Hematopoietic multipotent progenitor cell treated with erythropoietin and hydrocortisone succinate and interleukin-3 and kit ligand, for 17 days (in vitro differentiated cells): ENCODE measurements at regions not wholly inside any gene's neighbourhood (a gene's known extent, or its start where the extent isn't known, plus 50 kb on each side); places are given as distances from the start of the nearest gene placed in this dataset.

ENCODE experiments used
- DNase-seq: peaks from one replicate; pipeline ENCODE4 v3.0.0-alpha.2; 2015; ENCODE audit warnings: low spot score

DNA sequence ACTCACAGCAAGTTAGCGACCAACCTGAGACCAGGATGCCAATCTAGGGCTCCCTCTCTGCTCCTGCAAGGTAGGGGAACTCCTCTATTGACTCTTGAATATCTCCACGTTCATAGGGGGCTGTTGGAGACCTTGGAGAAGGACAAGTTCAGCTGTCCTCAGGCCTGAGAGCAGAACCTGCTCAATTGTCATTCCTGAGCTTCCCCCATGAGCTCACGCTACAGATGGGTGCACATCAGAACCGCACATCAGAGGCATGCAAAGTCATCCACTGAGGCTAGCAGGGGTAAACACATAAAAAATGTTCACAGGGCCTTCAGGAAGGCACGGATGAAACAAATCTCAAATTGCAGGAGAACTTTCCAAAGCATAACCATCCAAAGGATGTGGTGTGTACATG, 168.8 kb upstream of the ZNF507 start:
- no peak for DNase-seq

DNA sequence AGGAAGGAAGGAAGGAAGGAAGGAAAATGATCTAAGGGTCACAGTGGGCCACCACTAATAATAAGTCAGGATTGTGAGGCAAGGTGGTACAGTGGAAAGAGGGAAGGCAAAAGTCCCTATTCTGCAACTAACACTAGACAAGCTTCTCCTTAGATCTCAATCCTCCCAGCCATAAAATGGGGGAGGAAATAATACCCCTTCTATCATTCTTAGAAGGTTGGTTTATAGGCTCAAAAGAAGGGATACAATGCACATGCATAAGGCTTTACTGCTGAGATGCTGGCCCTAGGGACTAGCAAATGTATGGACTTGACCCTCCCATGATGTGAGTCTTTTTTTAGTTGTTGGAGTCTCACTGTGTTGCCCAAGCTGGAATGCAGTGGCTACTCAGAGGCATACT, 167.7 kb upstream of the ZNF507 start:
- no peak for DNase-seq

DNA sequence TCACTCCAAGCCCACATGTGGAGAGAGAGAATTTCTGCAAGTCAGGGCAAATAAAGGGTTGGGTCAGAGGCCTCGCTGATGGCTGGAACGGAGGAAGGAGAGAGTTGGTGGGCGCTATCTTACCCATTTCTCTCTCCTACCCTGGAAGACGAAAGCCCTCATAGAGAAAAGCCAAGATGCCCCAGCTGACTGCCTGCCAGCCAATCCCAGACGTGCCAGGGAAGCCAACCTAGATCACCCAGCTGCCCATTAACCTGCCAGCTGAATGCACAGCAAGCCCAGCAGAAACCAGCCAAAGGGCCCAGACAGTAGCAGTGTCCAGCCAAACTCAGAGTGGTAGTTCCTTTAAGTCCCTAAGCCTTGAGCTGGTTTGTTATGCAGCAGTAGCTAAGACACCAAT, 167.0 kb upstream of the ZNF507 start:
- DNase-seq = no peak

DNA sequence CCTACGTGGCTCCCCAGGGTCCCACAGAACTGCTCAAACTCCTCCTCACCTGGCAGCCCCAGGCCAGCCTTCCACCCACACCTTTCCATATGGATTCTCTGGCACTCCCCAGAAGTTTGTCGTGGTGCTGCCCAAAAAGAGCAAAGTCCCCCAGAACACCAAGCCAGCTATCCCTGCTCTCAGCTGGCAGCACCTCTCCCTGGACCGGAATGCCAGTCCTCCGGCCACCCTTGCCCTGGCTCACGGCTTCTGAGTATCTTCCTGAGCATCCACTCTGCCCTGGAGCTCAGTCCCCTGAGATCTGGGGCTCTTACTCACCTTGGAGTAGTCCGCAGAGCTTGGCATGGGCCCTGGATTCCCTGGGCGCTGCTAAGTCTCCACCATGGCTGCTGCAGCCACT, 166.5 kb upstream of the ZNF507 start:
- DNase-seq = no peak

DNA sequence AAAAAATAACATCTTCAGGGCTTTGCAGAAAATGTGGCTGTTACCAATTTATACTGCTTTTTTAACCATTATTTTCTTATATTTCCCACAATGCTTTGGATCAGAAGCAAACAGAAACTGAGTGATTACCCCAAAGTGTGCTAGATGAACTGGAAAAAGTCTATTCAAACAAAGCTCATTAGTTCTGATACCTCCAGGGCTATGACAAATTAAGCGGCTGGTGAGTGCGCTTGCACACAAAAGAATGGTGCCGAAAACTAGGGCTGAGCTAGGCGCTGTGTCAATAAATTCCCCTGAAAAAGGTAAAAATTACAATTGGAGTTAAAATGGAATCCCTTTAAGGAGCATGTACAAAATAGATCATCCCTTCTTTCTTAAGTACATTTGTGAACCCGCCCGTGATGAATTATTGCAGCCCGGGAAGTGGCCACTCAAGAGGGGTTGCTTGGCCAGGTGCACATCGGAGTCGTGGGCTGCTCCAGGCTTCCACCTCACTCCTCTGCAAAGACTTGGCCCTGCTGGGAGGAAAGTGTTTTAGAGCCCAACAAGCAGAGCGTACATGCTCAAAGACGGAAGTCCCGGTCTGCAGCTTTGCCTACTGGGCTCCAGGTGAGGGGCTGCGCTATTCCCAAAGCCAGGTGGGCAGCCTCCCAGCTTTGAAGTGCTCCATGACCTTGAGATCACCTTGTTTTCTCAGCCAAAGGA, 164.0 kb upstream of the ZNF507 start:
- no peak for DNase-seq

DNA sequence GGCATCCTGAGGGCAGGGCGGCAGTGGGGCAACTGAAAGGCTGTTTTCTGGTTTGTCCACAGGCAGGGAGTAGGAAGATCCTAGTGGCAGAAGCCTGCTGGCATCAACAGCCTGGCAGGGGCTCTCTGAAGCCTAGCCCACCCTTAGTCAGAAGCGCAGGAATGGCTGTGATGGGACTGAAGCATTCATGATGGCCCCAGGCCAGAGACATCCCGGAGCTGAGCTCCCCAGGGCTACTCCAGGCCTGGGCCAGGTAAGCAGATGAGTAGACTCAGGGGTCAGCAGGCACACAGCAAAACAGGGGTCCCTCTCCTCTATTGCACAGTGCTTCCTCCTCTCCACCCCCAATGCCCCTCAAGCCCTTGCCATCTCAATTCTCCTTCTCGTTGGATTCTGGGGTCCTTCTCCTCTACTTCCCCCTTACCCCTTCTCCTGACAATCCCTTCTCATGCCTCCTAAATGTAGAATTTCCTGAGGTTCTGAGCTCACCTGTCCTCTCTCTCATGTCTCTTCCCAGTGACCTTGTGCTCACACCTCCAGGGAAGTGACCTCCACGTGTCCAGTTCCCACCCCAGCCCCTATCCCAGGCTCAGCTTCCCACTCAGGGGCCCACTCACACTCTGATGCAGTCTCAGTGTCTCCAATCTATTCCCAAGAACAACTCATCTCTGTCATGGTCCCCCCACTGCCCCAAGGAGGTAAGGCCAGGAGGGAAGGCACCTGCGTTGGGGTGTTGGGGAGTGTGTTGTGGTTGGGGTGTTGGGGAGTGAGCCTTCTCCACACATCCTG, 158.7 kb upstream of the ZNF507 start:
- no peak for DNase-seq

DNA sequence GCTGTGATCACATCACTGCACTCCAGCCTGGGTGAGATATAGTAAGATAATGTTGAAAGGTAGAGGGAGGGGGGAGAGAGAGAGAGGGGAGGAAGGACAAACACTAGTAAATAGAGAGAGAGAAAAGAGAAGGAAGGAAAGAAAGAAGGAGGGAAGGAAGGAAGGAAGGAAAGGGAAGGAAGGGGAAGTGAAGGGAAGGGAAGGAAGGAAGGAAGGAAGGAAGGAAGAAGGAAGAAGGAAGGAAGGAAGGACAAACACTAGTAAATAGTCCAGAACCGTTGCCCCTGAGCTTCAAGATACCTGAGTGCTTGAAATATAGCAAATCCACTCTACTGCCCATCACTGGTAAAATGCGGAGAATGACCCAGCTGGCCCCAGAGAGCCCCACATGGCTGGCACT, 156.5 kb upstream of the ZNF507 start:
- no peak for DNase-seq

DNA sequence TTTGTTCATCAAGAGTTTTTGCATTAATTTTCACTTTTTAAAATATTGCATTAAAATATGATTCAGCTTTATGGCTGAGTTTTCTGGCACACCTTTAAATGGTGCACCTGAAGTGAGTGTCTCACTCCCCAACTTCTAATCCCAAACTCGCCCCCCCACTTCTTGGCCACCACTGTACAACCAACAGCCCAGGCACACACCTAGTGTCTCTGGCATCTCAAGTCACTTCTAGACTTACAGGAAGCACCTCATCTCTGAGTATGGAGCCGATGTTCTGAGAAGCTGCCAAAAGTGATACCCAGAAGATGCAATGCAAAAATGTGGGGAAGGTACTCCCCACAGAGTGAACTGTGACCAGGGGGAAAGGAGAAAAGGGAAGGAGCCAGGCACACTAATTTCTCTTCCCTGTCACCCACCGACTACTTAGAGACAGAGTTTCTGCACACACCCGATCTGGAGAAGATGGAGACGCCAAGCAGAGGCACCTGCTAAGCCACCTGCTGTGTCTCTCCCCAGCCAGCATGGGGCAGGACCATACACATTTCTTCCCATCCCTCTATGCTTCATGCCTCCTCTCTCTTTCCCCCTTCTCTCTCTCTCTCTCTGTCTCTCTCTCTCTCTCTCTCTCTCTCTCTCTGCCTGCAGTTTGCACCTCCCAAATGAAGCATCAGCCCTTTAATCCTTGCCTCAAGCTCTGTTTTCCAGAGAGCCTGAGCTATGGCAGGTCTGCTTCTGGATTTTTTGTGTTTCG, 155.3 kb upstream of the ZNF507 start:
- no peak for DNase-seq

DNA sequence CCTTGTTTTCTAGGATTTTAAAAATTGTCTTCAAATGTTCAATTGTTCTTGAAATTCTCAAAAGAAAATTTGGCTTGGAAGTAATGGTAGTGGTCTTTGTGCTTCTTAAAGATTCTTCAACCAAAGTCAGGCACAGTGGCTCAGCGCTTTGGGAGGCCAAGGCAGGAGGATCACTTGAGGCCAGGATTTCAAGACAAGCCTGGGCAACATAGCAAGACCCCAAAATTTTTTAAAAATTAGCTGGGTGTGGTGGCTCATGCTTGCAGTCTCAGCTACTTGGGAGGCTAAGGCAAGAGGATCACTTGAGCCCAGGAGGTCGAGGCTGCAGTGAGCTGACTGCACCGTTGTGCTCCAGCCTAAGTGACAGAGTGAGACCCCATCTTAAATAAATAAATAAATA, 153.5 kb upstream of the ZNF507 start:
- no peak for DNase-seq

DNA sequence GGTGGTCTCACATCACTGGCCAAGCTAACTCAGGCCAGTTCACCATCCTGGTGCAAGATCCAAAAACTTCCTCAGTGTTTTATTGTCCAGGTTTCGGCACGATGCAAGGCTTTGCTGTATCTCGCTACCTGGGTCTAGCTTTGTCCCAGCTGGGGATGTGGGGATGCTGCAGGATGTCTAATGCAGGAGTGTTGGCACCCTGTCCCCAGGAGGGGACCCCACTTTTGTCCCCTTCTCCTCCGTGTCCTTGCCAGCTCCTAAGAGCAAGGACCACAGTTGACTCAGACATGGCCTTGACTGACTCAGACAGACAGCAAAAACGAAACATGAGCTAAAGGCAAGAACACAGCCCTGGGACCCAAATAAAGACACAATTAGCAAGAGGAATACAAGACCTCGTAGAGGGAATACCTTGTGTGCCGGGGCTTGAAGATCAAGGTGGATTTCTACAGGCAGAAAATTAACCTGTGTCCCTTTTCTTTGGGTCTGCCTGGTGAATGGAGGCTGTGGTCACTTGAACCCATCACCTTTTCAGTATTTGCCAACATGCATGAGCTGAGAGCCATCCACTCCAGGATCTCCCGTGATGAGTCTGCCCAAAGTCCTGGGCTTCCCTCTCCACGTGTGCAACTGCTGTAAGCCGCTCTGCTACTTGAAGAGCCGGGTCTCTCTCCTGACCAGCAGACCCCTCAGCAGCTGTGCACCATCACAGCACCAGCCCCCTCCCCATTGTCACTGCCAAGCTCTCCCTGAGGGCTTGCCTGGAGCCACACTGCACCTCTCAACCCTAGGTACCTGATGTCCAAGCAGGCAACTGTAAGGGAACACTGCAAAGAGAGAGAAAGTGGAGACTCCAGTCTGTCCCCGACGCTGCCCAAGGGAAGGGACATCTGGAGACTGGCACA, 149.5 kb upstream of the ZNF507 start:
- DNase-seq = no peak

DNA sequence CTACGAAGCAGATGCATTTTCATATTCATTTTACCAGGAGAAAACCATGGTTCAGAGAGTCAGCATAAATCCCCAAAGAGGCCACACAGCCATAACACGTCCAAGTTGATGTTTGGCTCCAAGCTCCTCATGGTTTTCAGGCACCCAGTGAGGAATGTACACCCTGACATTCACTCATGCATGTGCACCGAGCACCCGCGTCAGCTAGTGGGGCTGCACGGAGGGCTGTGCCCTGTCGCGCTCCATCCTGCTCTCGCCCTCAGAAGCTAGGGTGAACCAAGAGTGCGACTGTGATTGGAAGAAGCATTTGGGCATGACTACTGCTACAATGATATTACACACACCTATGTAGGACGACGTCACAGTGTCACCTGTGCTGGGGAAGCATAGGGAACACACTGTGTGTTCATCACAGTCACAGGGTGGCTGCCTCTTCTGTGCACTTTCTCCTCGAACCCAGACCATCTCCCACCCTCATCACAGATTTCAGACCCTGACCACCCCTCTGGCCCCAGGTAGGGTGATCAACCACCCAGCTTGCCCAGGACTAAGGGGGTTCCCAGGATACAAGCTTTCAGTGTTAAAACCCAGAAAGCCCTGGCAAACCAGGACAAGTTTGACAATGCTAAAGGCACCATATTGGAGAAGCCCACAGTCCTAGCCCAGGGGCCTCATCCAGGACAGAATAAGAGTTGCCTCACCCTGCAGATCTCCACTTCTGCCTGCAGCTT, 148.6 kb upstream of the ZNF507 start:
- DNase-seq = no peak

DNA sequence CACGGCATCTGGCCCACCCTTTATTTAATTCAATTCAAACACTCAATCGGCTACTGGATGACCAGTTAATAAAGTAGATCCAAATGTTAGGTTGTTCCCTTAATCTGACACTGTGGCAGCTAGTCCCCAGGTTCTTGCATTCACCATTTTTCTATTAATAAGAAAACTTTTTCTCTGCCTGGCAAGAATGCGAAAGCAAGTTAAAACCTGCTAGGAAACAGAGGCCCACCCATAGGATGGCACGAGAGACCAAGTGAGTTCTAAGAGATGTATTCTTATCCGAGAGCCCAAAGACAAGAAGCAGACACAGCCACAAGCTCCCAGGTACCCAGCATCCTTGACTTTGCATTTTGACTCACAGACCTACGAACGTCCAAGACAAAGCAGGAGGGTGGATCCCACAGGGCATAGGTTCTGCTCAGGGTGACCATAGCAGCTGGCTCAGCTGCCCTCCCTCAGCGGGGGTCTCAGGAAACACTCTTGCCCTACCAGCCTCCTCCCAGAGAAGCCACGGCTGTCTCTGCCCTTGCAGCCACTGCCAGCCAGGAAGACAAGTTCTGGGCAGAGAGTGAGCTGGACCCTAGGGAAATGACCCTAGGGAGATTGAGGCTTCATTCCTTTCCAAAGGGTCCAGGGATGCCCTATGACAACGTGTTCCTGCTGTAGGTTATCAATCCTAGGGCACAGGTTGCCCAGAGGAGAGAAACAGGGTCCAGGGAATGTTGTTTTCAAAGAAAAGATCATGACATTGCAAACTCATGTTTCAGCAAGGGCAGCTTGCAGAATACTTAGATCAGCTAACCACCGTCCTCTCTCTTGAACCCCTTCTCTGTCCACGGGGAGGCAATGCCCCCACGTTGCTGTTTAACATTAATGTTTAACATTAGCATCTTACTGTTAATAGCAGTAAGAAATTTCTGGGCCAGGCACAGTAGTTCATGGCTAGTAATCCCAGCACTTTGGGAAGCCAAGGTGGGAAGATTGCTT, 147.2 kb upstream of the ZNF507 start:
- no peak for DNase-seq

DNA sequence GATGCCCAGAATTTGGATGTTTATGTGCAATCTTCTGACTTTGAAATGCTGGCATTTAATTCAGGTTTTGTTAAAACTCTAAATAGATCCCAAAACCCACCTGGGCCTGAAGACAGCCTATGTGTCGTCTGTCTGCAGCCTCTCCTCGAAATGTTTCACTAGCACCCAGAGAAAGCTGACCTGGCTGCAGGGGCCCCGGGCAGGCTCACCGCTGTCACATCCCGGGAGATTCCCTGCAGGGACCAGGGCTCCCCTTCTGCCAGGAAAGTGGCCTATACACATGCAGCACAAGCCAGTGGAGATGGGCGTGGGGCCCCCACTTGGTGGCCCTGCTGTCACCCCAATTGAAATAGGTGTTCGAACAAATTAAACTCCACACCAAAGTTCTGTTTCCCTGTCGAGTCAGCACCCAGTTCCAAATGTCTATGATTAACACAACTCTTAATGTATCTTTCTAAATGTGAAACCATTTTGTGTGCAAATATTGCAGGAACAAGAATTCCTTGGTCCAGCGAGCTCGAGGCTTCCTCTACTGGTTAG, 145.8 kb upstream of the ZNF507 start:
- DNase-seq = no peak

DNA sequence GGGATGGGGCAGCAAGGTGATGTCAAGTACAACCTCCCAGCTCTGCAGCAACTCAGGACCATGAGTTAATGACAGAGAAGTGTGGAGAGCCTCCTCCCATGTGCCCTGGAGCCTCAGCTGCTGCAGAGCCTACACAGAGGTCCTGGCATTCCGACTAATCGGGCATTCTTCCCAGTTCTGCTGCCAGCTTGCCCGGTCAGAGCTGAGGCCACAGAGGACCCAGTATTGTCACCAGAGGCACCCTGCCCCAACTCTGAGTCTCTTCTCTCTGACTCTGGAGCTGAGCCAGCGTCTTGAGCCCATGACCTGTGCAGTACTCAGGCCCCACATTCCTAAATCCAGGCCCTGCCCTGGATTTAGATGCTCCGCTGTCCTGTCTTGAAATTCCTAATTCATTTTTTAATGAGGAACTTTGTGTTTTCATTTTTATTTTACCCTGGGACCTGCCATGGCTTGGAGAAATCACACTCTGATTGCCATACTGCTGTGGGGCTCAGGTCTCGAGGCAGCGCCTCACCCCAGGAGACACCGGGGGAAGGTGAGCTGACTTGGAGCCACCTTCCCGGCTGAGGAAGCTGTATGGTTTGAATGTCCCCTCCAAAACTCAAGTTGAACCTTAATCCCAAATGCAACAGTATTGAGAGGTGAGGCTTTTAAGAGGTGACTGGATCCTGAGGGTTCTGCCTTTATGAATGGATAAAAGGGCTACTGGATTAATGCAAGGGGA, 144.9 kb upstream of the ZNF507 start:
- no peak for DNase-seq

DNA sequence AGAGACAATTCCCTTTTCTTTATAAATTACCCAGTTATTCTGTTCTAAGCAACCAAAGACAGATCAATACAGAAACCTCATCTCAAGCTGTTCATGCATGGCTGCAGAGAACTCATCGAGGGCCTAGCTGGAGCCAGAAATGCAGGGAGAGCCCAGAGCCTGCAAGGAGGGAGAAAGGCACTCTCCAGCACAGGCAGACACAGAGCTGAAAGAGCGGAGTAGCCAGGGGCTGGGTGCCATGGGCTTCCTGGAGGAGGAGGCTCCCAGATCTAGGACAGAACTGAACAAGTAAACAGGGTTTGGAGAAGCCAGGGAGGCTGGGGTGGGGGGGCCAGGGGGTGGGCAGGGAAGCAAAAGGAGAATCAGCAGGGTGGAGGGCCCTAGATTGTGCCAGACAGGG, 144.2 kb upstream of the ZNF507 start:
- no peak for DNase-seq

DNA sequence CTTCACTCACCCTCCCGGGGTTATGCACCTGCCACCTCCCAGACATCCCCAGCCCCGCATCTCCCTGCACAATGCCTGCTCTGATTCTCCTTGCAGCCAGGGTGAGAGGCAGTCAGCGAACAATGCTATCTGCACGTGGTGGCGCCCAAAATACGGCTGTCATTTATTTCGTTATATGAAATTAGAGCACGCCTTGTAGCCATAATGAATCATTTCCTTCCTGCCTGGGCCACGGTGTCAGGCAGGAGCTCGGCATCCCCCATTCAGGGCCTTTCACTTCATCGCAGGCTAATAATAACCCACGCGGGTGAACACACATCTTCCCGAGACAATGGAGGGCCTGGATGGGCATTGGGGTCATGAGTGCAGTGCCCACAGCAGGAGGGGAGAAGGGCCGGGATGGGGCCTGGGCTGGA, 143.8 kb upstream of the ZNF507 start:
- DNase-seq = no peak

DNA sequence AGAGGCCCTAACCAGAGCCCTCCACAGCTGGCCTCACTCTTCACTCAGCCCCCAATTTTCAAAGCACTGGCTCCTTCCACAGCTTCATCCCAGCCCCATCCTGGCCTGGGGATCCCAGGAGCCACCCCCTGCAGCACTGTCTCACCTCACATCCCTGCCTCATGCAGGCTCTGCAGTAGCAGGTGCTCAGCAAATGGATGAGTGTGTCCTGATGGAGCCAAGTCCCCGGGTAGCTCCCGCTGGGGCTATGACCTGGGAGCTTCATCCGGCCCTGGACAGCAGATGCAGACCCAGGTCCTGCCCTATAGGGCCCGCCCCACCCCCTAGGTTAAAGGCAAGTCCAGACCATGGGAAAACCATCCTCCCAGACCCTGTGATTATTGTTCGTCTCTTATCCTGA, 143.2 kb upstream of the ZNF507 start:
- no peak for DNase-seq

DNA sequence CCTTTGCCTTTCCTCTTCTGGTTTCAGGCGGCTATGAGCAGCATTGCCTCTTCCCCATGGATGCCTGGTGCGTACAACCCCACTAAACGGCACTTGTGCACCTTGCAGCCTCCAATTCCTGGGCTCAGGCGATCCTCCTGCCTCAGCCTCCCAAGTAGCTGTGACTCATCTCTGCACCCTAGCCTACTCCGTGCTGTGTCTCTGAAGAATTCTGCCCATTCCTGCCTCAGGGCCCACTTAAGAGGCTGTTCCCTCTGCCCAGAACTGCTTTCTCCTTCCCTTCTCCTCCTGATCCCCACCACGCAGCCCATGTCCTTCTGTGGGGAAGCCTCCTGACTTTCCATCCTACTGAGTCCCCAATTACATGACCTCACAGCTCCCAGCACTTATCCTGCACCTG, 142.2 kb upstream of the ZNF507 start:
- no peak for DNase-seq

DNA sequence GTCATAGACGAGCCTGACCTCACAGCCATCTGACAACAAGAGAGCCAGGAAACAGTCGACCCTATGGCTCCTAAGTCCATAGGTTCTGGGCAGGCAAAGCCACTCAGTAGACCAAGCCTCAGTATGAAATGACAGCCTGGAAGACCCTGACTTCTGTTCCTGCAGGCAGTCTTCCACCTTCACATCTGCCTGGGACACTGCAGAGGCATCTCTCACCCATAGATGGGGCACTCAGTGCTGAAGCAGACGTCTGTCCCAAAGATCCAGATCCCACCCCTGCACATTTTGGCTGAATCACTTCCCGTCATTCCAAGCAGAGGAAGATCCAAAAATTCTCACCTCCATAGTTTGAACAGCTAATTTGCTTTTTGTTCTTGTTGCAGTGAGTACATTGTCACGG, 139.3 kb upstream of the ZNF507 start:
- no peak for DNase-seq
